ENCODE measurements at regions not wholly inside any gene's neighbourhood (a gene's known extent, or its start where the extent isn't known, plus 50 kb on each side); places are given as distances from the start of the nearest gene placed in this dataset.

GRCh38 chr22:25366876-25367466, 147.5 kb downstream of the CRYBB2 start:
- no peak for DNase-seq (ENCODE audit: low spot score)

- DNase-seq (ENCODE audit: low spot score): no peak
Measured at GRCh38 chr22:25367756-25368155, 148.3 kb downstream of the CRYBB2 start.

GRCh38 chr22:25368271-25368670, 148.8 kb downstream of the CRYBB2 start:
- DNase-seq (ENCODE audit: low spot score): peak; percentile 53

- DNase-seq (ENCODE audit: low spot score): no peak
Measured at GRCh38 chr22:25369041-25369440, 149.6 kb downstream of the CRYBB2 start.

GRCh38 chr22:25370322-25370721, 150.9 kb downstream of the CRYBB2 start:
- no peak for DNase-seq (ENCODE audit: low spot score)

- DNase-seq (ENCODE audit: low spot score): no peak
Measured at GRCh38 chr22:25372000-25372595, 152.7 kb downstream of the CRYBB2 start.

- DNase-seq (ENCODE audit: low spot score): no peak
Measured at GRCh38 chr22:25373961-25374360, 154.5 kb downstream of the CRYBB2 start.

- no peak for DNase-seq (ENCODE audit: low spot score)
Measured at GRCh38 chr22:25374869-25375268, 155.4 kb downstream of the CRYBB2 start.

GRCh38 chr22:25375683-25376082, 156.2 kb downstream of the CRYBB2 start:
- DNase-seq (ENCODE audit: low spot score): no peak

GRCh38 chr22:25377699-25378098, 158.3 kb downstream of the CRYBB2 start:
- no peak for DNase-seq (ENCODE audit: low spot score)

GRCh38 chr22:25380122-25380747, 160.8 kb downstream of the CRYBB2 start:
- DNase-seq (ENCODE audit: low spot score): no peak

GRCh38 chr22:25382762-25383161, 163.3 kb downstream of the CRYBB2 start:
- no peak for DNase-seq (ENCODE audit: low spot score)

GRCh38 chr22:25383278-25383820, 163.9 kb downstream of the CRYBB2 start:
- DNase-seq (ENCODE audit: low spot score): no peak

GRCh38 chr22:25383892-25384291, 164.5 kb downstream of the CRYBB2 start:
- DNase-seq (ENCODE audit: low spot score): no peak

- no peak for DNase-seq (ENCODE audit: low spot score)
Measured at GRCh38 chr22:25386538-25386884, 167.1 kb downstream of the CRYBB2 start.

GRCh38 chr22:25388415-25388814, 169.0 kb downstream of the CRYBB2 start:
- no peak for DNase-seq (ENCODE audit: low spot score)

- no peak for DNase-seq (ENCODE audit: low spot score)
Measured at GRCh38 chr22:25388866-25389540, 169.6 kb downstream of the CRYBB2 start.

GRCh38 chr22:25389541-25389919, 170.1 kb downstream of the CRYBB2 start:
- DNase-seq (ENCODE audit: low spot score): no peak

- DNase-seq (ENCODE audit: low spot score): no peak
Measured at GRCh38 chr22:25390297-25391240, 171.1 kb downstream of the CRYBB2 start.

- no peak for DNase-seq (ENCODE audit: low spot score)
Measured at GRCh38 chr22:25392584-25392983, 171.9 kb upstream of the GRK3 start.

- DNase-seq (ENCODE audit: low spot score): no peak
Measured at GRCh38 chr22:25393121-25393805, 171.2 kb upstream of the GRK3 start.
